ENCODE measurements at regions not wholly inside any gene's neighbourhood (a gene's known extent, or its start where the extent isn't known, plus 50 kb on each side); places are given as distances from the start of the nearest gene placed in this dataset.

DNA sequence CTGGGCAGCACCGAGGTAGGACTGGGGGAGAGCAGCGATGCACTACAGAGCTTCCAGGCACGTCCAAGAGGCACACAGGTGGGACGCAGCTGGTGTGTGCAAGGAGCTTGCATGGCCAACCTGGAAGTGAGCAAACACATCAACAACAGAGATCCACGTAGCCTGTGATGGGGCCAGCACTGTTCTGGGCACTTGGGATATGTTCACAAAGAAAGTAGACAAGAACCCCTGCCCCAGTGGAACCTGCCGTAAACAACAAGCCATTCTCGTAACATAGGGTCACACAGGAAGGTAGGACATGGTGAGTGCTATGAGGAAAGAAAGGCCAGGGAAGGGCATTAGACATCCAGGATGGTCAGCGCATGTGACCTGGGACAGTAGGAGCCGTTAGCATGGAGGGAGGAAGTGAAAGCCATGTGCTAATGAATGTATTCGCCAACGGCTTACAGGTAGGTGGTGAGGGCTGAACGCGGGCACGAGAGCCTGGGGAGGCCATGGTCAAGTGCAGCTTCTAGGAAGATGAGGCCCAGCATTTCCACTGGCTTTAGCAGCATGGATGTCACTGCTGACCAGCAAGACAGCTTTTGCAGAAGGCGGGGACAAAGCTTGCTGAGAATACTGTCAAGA, 105.5 kb downstream of the TEX26 start:
- TF ChIP-seq POLR2AphosphoS5 (IDR thresholded peaks at IDR 0.05; ENCODE audit: low read depth), result no peak
- TF ChIP-seq, protein P1, sequence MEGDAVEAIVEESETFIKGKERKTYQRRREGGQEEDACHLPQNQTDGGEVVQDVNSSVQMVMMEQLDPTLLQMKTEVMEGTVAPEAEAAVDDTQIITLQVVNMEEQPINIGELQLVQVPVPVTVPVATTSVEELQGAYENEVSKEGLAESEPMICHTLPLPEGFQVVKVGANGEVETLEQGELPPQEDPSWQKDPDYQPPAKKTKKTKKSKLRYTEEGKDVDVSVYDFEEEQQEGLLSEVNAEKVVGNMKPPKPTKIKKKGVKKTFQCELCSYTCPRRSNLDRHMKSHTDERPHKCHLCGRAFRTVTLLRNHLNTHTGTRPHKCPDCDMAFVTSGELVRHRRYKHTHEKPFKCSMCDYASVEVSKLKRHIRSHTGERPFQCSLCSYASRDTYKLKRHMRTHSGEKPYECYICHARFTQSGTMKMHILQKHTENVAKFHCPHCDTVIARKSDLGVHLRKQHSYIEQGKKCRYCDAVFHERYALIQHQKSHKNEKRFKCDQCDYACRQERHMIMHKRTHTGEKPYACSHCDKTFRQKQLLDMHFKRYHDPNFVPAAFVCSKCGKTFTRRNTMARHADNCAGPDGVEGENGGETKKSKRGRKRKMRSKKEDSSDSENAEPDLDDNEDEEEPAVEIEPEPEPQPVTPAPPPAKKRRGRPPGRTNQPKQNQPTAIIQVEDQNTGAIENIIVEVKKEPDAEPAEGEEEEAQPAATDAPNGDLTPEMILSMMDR (conservative IDR thresholded peaks at IDR 0.05; ENCODE audit: low read depth in 2 of 2), result no peak
